HG03558 (cell line): ENCODE measurements at regions not wholly inside any gene's neighbourhood (a gene's known extent, or its start where the extent isn't known, plus 50 kb on each side); places are given as distances from the start of the nearest gene placed in this dataset.

Experiments used
- ATAC-seq: cut with Tn5 transposase; IDR thresholded peaks from one replicate; pipeline ENCODE4 v1.9.1; 2021; ENCODE audit warnings: moderate number of reproducible peaks; ENCODE audit not compliant: unreplicated experiment; ENCODE audit errors: extremely low read depth

GRCh38 chr2:11985817-11986566 lies 239.6 kb downstream of the LPIN1 start:
- ATAC-seq = no peak

GRCh38 chr2:11987151-11987550 lies 240.7 kb downstream of the LPIN1 start:
- ATAC-seq = no peak

GRCh38 chr2:11988691-11989353 lies 242.4 kb downstream of the LPIN1 start:
- ATAC-seq = no peak

GRCh38 chr2:11989354-11989703 lies 242.9 kb downstream of the LPIN1 start:
- no peak for ATAC-seq

GRCh38 chr2:11990576-11990975 lies 244.1 kb downstream of the LPIN1 start:
- ATAC-seq = no peak

- ATAC-seq = no peak
Observed at GRCh38 chr2:11993749-11994148, 247.3 kb downstream of the LPIN1 start.

- ATAC-seq = no peak
Observed at GRCh38 chr2:11995456-11995855, 249.0 kb downstream of the LPIN1 start.

- no peak for ATAC-seq
Observed at GRCh38 chr2:11996618-11997017, 250.2 kb downstream of the LPIN1 start.

GRCh38 chr2:11997142-11997541 lies 250.7 kb downstream of the LPIN1 start:
- no peak for ATAC-seq

GRCh38 chr2:11998218-11998617 lies 251.8 kb downstream of the LPIN1 start:
- no peak for ATAC-seq

- ATAC-seq = no peak
Observed at GRCh38 chr2:11998626-11999378, 252.4 kb downstream of the LPIN1 start.

- no peak for ATAC-seq
Observed at GRCh38 chr2:12001621-12002020, 255.2 kb downstream of the LPIN1 start.

- no peak for ATAC-seq
Observed at GRCh38 chr2:12002215-12002614, 255.8 kb downstream of the LPIN1 start.

- ATAC-seq = no peak
Observed at GRCh38 chr2:12004713-12005112, 258.3 kb downstream of the LPIN1 start.

GRCh38 chr2:12005886-12006681 lies 259.7 kb downstream of the LPIN1 start:
- ATAC-seq = peak; percentile 76

GRCh38 chr2:12006850-12007249 lies 260.4 kb downstream of the LPIN1 start:
- no peak for ATAC-seq

- no peak for ATAC-seq
Observed at GRCh38 chr2:12007282-12007681, 260.9 kb downstream of the LPIN1 start.

- ATAC-seq = peak; percentile 70
Observed at GRCh38 chr2:12008425-12009061, 262.1 kb downstream of the LPIN1 start.

GRCh38 chr2:12009323-12009905 lies 263.0 kb downstream of the LPIN1 start:
- no peak for ATAC-seq

GRCh38 chr2:12010059-12010458 lies 263.6 kb downstream of the LPIN1 start:
- ATAC-seq = no peak
